NCI-H2107 treated with DMSO at 0.1 percent for 48 hours (cell line): ENCODE measurements at regions not wholly inside any gene's neighbourhood (a gene's known extent, or its start where the extent isn't known, plus 50 kb on each side); places are given as distances from the start of the nearest gene placed in this dataset.
"Not testable (repeated sequence)": the region's sequence is repeated elsewhere in the genome, so short reads cannot be mapped to it uniquely, and the experiment has no call there.

ENCODE experiments used
- DNase-seq: peaks from one replicate; lab custom pipeline; 2025; ENCODE audit not compliant: unreplicated experiment; lab: John Stamatoyannopoulos, UW

- DNase-seq, result not testable (repeated sequence)
Measured at GRCh38 chr9:87041553-87042235, 94.4 kb upstream of the GAS1 start.

- DNase-seq, result not testable (repeated sequence)
Measured at GRCh38 chr9:87049929-87050608, 102.8 kb upstream of the GAS1 start.

- DNase-seq, result no peak
Measured at GRCh38 chr9:87054999-87055686, 107.8 kb upstream of the GAS1 start.

- DNase-seq, result no peak
Measured at GRCh38 chr9:87059772-87060171, 112.5 kb upstream of the GAS1 start.

GRCh38 chr9:87062746-87063145, 115.4 kb upstream of the GAS1 start:
- DNase-seq, result no peak

- no peak for DNase-seq
Measured at GRCh38 chr9:87063246-87063645, 115.9 kb upstream of the GAS1 start.

GRCh38 chr9:87063871-87064270, 116.6 kb upstream of the GAS1 start:
- DNase-seq, result no peak

- DNase-seq, result no peak
Measured at GRCh38 chr9:87064311-87064710, 117.0 kb upstream of the GAS1 start.

GRCh38 chr9:87065981-87066380, 118.7 kb upstream of the GAS1 start:
- DNase-seq, result no peak

GRCh38 chr9:87067426-87067825, 120.1 kb upstream of the GAS1 start:
- no peak for DNase-seq

- no peak for DNase-seq
Measured at GRCh38 chr9:87068177-87068840, 121.0 kb upstream of the GAS1 start.

GRCh38 chr9:87069690-87070089, 122.4 kb upstream of the GAS1 start:
- DNase-seq, result no peak

- DNase-seq, result no peak
Measured at GRCh38 chr9:87070336-87070735, 123.0 kb upstream of the GAS1 start.

- no peak for DNase-seq
Measured at GRCh38 chr9:87071473-87071872, 124.2 kb upstream of the GAS1 start.

- no peak for DNase-seq
Measured at GRCh38 chr9:87073692-87074091, 126.4 kb upstream of the GAS1 start.

- DNase-seq, result no peak
Measured at GRCh38 chr9:87075537-87075936, 128.2 kb upstream of the GAS1 start.

GRCh38 chr9:87076825-87077224, 129.5 kb upstream of the GAS1 start:
- no peak for DNase-seq

- DNase-seq, result no peak
Measured at GRCh38 chr9:87077986-87078385, 130.7 kb upstream of the GAS1 start.

- no peak for DNase-seq
Measured at GRCh38 chr9:87080512-87081264, 133.4 kb upstream of the GAS1 start.

- DNase-seq, result no peak
Measured at GRCh38 chr9:87081503-87081902, 134.2 kb upstream of the GAS1 start.

GRCh38 chr9:87083986-87084385, 136.7 kb upstream of the GAS1 start:
- DNase-seq, result no peak
